Keratinocyte (primary cell): ENCODE measurements at regions not wholly inside any gene's neighbourhood (a gene's known extent, or its start where the extent isn't known, plus 50 kb on each side); places are given as distances from the start of the nearest gene placed in this dataset.

ENCODE experiments used
- DNase-seq: peaks from one replicate; pipeline ENCODE4 v3.0.0-alpha.2; 2011; ENCODE audit warnings: low read depth, missing footprints, low spot score
- FAIRE-seq: peaks from 2 replicates; lab custom pipeline; 2011; peaks lifted over from hg19 to GRCh38; lab: Jason Lieb, UNC
- H2AFZ ChIP-seq: 2 replicates; pipeline ENCODE4 v1.6.0; 2012; ENCODE audit warnings: low read length, control low read depth, inconsistent platforms; ENCODE audit not compliant: control insufficient read depth
- H3K27ac ChIP-seq: 2 replicates; pipeline ENCODE4 v1.5.1; 2011; ENCODE audit warnings: low read length; ENCODE audit not compliant: control insufficient read depth, insufficient read depth
- H3K27me3 ChIP-seq: 3 replicates; pipeline ENCODE4 v1.6.0; 2011; ENCODE audit warnings: low read length; ENCODE audit not compliant: control insufficient read depth, insufficient read depth; ENCODE audit errors: extremely low read depth
- H3K36me3 ChIP-seq, 2 experiments: 2 replicates in 1 of 2; 3 replicates in 1 of 2; pipeline ENCODE4 v1.5.1; 2011; ENCODE audit warnings: low read length in 2 of 2, mild to moderate bottlenecking in 1 of 2; ENCODE audit not compliant: control insufficient read depth in 2 of 2, insufficient read depth in 2 of 2; ENCODE audit errors: extremely low read depth in 1 of 2
- H3K4me1 ChIP-seq: 3 replicates; pipeline ENCODE4 v1.5.1; 2011; ENCODE audit warnings: low read length; ENCODE audit not compliant: control insufficient read depth, insufficient read depth; ENCODE audit errors: extremely low read depth
- H3K4me2 ChIP-seq: 3 replicates; pipeline ENCODE4 v1.6.0; 2011; ENCODE audit warnings: low read depth, low read length; ENCODE audit not compliant: control insufficient read depth, insufficient read depth; ENCODE audit errors: extremely low read depth
- H3K4me3 ChIP-seq, 3 experiments: fragments of 200-600 bp in 1 of 3; sonication (generic) in 1 of 3; 2 replicates in 2 of 3; 3 replicates in 1 of 3; pipeline ENCODE4 v1.5.1; 2011 to 2016; ENCODE audit warnings: low read length in 3 of 3, mild to moderate bottlenecking in 3 of 3, control low read depth in 2 of 3, inconsistent platforms in 1 of 3, low read depth in 1 of 3, mixed read lengths in 1 of 3, mixed run types in 1 of 3, moderate library complexity in 1 of 3; ENCODE audit not compliant: control insufficient read depth in 2 of 3, insufficient read depth in 2 of 3; ENCODE audit errors: extremely low read depth in 1 of 3
- H3K79me2 ChIP-seq: 2 replicates; pipeline ENCODE4 v1.6.0; 2012; ENCODE audit warnings: low read length; ENCODE audit not compliant: control insufficient read depth, insufficient read depth
- H3K9ac ChIP-seq: 3 replicates; pipeline ENCODE4 v1.6.0; 2011; ENCODE audit warnings: low read length; ENCODE audit not compliant: control insufficient read depth, insufficient read depth; ENCODE audit errors: extremely low read depth
- H3K9me1 ChIP-seq: 3 replicates; pipeline ENCODE4 v1.6.0; 2011; ENCODE audit warnings: low read length; ENCODE audit not compliant: control insufficient read depth, insufficient read depth; ENCODE audit errors: extremely low read depth
- H3K9me3 ChIP-seq: 2 replicates; pipeline ENCODE4 v1.5.1; 2012; ENCODE audit warnings: low read depth, low read length; ENCODE audit not compliant: control insufficient read depth
- H4K20me1 ChIP-seq: 3 replicates; pipeline ENCODE4 v1.6.0; 2011; ENCODE audit warnings: low read length; ENCODE audit not compliant: control insufficient read depth, insufficient read depth; ENCODE audit errors: extremely low read depth
- EZH2 ChIP-seq: IDR thresholded peaks from one replicate; pipeline ENCODE4 v1.6.1; 2012; ENCODE audit warnings: inconsistent platforms, mild to moderate bottlenecking, low read length, moderate library complexity
- dilution Hi-C: fragments of 300-500 bp; cut with MboI; formaldehyde crosslinking; loops from one replicate; pipeline ENCODE4 v1.7.0; 2020; ENCODE audit warnings: low sequenced_read_pairs; ENCODE audit not compliant: extremely low pct_ligation_motif_present
- TF ChIP-seq, protein P1 (sequence below), 3 experiments: IDR thresholded peaks in 1 of 3; conservative IDR thresholded peaks in 1 of 3; optimal IDR thresholded peaks in 1 of 3; 2 replicates in 2 of 3; 3 replicates in 1 of 3; pipeline versions ENCODE3 to v1.5.1; 2011; ENCODE audit warnings: low read length in 3 of 3, mild to moderate bottlenecking in 3 of 3, moderate library complexity in 2 of 3, control low read depth in 1 of 3, inconsistent platforms in 1 of 3; ENCODE audit not compliant: insufficient read depth in 2 of 3; ENCODE audit errors: extremely low read depth in 1 of 3

GRCh38 chr13:73158851-73159250 lies 100.0 kb downstream of the KLF5 start:
- no peak for TF ChIP-seq EZH2
- TF ChIP-seq, protein P1, sequence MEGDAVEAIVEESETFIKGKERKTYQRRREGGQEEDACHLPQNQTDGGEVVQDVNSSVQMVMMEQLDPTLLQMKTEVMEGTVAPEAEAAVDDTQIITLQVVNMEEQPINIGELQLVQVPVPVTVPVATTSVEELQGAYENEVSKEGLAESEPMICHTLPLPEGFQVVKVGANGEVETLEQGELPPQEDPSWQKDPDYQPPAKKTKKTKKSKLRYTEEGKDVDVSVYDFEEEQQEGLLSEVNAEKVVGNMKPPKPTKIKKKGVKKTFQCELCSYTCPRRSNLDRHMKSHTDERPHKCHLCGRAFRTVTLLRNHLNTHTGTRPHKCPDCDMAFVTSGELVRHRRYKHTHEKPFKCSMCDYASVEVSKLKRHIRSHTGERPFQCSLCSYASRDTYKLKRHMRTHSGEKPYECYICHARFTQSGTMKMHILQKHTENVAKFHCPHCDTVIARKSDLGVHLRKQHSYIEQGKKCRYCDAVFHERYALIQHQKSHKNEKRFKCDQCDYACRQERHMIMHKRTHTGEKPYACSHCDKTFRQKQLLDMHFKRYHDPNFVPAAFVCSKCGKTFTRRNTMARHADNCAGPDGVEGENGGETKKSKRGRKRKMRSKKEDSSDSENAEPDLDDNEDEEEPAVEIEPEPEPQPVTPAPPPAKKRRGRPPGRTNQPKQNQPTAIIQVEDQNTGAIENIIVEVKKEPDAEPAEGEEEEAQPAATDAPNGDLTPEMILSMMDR (optimal IDR thresholded peaks at IDR 0.05 in 1 of 3, IDR thresholded peaks at IDR 0.05 in 1 of 3, conservative IDR thresholded peaks at IDR 0.05 in 1 of 3; ENCODE audit: extremely low read depth in 1 of 3, insufficient read depth in 2 of 3, low read length in 3 of 3), result no peak
- Histone ChIP-seq H2AFZ (peak overlapping the region; percentile 94), H3K36me3 (no peaks in the 10 kb centered on the region), H3K9me3 (no peaks in the 10 kb centered on the region), H3K9ac (no peak overlapping the region), H4K20me1 (no peaks in the 10 kb centered on the region), H3K9me1 (no peaks in the 10 kb centered on the region), H3K4me2 (no peak overlapping the region), H3K4me1 (peaks cover 6% of the 10 kb centered on the region), H3K27ac (peak overlapping the region; percentile 3), H3K79me2 (no peaks in the 10 kb centered on the region), H3K4me3 (no peak overlapping the region), H3K27me3 (no peaks in the 10 kb centered on the region)
- dilution Hi-C loops, result no loop called here
- DNase-seq, result peak; percentile 30
- FAIRE-seq, result peak; percentile 48

- Histone ChIP-seq H3K27me3 (no peaks in the 10 kb centered on the region), H3K27ac (no peak overlapping the region), H3K9ac (no peak overlapping the region), H3K4me1 (peaks cover 6% of the 10 kb centered on the region), H3K36me3 (no peaks in the 10 kb centered on the region), H3K4me3 (no peak overlapping the region), H4K20me1 (no peaks in the 10 kb centered on the region), H3K79me2 (no peaks in the 10 kb centered on the region), H2AFZ (no peak overlapping the region), H3K9me3 (no peaks in the 10 kb centered on the region), H3K9me1 (no peaks in the 10 kb centered on the region), H3K4me2 (no peak overlapping the region)
- DNase-seq (no peak), FAIRE-seq (no peak)
- no peak for TF ChIP-seq EZH2
- TF ChIP-seq, protein P1 (optimal IDR thresholded peaks at IDR 0.05 in 1 of 3, IDR thresholded peaks at IDR 0.05 in 1 of 3, conservative IDR thresholded peaks at IDR 0.05 in 1 of 3; ENCODE audit: extremely low read depth in 1 of 3, insufficient read depth in 2 of 3, low read length in 3 of 3), result no peak
- dilution Hi-C loops, result no loop called here
These were observed 98.2 kb downstream of the KLF5 start for GRCh38 chr13:73157031-73157430.
